Islet precursor cell (in vitro differentiated cells): ENCODE measurements at regions not wholly inside any gene's neighbourhood (a gene's known extent, or its start where the extent isn't known, plus 50 kb on each side); places are given as distances from the start of the nearest gene placed in this dataset.
"Not testable (repeated sequence)": the region's sequence is repeated elsewhere in the genome, so short reads cannot be mapped to it uniquely, and the experiment has no call there.

ENCODE experiments used
- DNase-seq: peaks from one replicate; pipeline ENCODE4 v3.0.0-alpha.2; 2018

- DNase-seq: no peak
Measured at GRCh38 chr4:100340512-100341485, 150.5 kb upstream of the DDIT4L start.

- no peak for DNase-seq
Measured at GRCh38 chr4:100339870-100340269, 149.6 kb upstream of the DDIT4L start.

GRCh38 chr4:100333491-100333890 is 143.2 kb upstream of the DDIT4L start:
- DNase-seq: not testable (repeated sequence)

- DNase-seq: no peak
Measured at GRCh38 chr4:100317032-100317864, 127.0 kb upstream of the DDIT4L start.

GRCh38 chr4:100314057-100314456 is 123.8 kb upstream of the DDIT4L start:
- no peak for DNase-seq

- no peak for DNase-seq
Measured at GRCh38 chr4:100312615-100313350, 122.5 kb upstream of the DDIT4L start.

GRCh38 chr4:100311181-100311580 is 120.9 kb upstream of the DDIT4L start:
- DNase-seq: peak; percentile 55

- DNase-seq: no peak
Measured at GRCh38 chr4:100306018-100306417, 115.8 kb upstream of the DDIT4L start.

GRCh38 chr4:100302061-100303026 is 112.1 kb upstream of the DDIT4L start:
- no peak for DNase-seq

- DNase-seq: peak; percentile 80
Measured at GRCh38 chr4:100299046-100299840, 109.0 kb upstream of the DDIT4L start.

- no peak for DNase-seq
Measured at GRCh38 chr4:100295792-100296191, 105.5 kb upstream of the DDIT4L start.

GRCh38 chr4:100294356-100294755 is 104.1 kb upstream of the DDIT4L start:
- DNase-seq: no peak

GRCh38 chr4:100290585-100290984 is 100.3 kb upstream of the DDIT4L start:
- no peak for DNase-seq

GRCh38 chr4:100289946-100290345 is 99.7 kb upstream of the DDIT4L start:
- no peak for DNase-seq

- no peak for DNase-seq
Measured at GRCh38 chr4:100289530-100289888, 99.2 kb upstream of the DDIT4L start.

GRCh38 chr4:100288811-100289529 is 98.7 kb upstream of the DDIT4L start:
- no peak for DNase-seq

- DNase-seq: no peak
Measured at GRCh38 chr4:100288161-100288560, 97.9 kb upstream of the DDIT4L start.

- DNase-seq: no peak
Measured at GRCh38 chr4:100287534-100287933, 97.3 kb upstream of the DDIT4L start.

GRCh38 chr4:100286636-100287035 is 96.4 kb upstream of the DDIT4L start:
- no peak for DNase-seq

GRCh38 chr4:100285121-100285520 is 94.9 kb upstream of the DDIT4L start:
- DNase-seq: no peak
